H9 (cell line): ENCODE measurements at regions not wholly inside any gene's neighbourhood (a gene's known extent, or its start where the extent isn't known, plus 50 kb on each side); places are given as distances from the start of the nearest gene placed in this dataset.

Experiments
- DNase-seq: peaks from one replicate; pipeline ENCODE4 v3.0.0-alpha.2; 2017
- H2AFZ ChIP-seq: one replicate; pipeline ENCODE4 v1.6.1; 2013; ENCODE audit warnings: mild to moderate bottlenecking, low read length, control low read depth, moderate library complexity
- H2AK5ac ChIP-seq: 2 replicates; pipeline ENCODE4 v1.6.1; 2013; ENCODE audit warnings: low read length, control low read depth, mixed read lengths; ENCODE audit not compliant: insufficient read length
- H2BK120ac ChIP-seq: one replicate; pipeline ENCODE4 v1.6.1; 2013; ENCODE audit warnings: low read depth, mild to moderate bottlenecking, low read length, control low read depth, inconsistent platforms; ENCODE audit not compliant: poor library complexity, severe bottlenecking
- H2BK12ac ChIP-seq: 2 replicates; pipeline ENCODE4 v1.6.1; 2013; ENCODE audit warnings: low read length, control low read depth, mixed read lengths, low read depth; ENCODE audit not compliant: insufficient read length
- H2BK15ac ChIP-seq: 2 replicates; pipeline ENCODE4 v1.6.1; 2013; ENCODE audit warnings: low read depth, low read length, control low read depth
- H2BK20ac ChIP-seq: one replicate; pipeline ENCODE4 v1.6.1; 2013; ENCODE audit warnings: low read depth, mild to moderate bottlenecking, low read length, control low read depth, inconsistent platforms; ENCODE audit not compliant: poor library complexity, severe bottlenecking
- H2BK5ac ChIP-seq: 2 replicates; pipeline ENCODE4 v1.6.1; 2013; ENCODE audit warnings: low read length, control low read depth, mixed read lengths; ENCODE audit not compliant: insufficient read length
- H3K14ac ChIP-seq: 2 replicates; pipeline ENCODE4 v1.6.1; 2013; ENCODE audit warnings: low read length, control low read depth; ENCODE audit not compliant: insufficient read depth
- H3K18ac ChIP-seq: 2 replicates; pipeline ENCODE4 v1.6.1; 2013; ENCODE audit warnings: low read depth, mild to moderate bottlenecking, mixed read lengths, low read length, control low read depth; ENCODE audit not compliant: insufficient read length
- H3K23ac ChIP-seq: 2 replicates; pipeline ENCODE4 v1.6.1; 2013; ENCODE audit warnings: low read length, control low read depth, mixed read lengths, low read depth; ENCODE audit not compliant: insufficient read length
- H3K23me2 ChIP-seq: 2 replicates; pipeline ENCODE4 v1.6.1; 2013; ENCODE audit warnings: low read depth, mild to moderate bottlenecking, mixed read lengths, low read length, control low read depth; ENCODE audit not compliant: insufficient read length, poor library complexity, severe bottlenecking
- H3K27ac ChIP-seq: 2 replicates; pipeline ENCODE4 v1.5.1; 2013; ENCODE audit warnings: low read length, control low read depth, mixed read lengths, low read depth; ENCODE audit not compliant: insufficient read length
- H3K27me3 ChIP-seq: 2 replicates; pipeline ENCODE4 v1.6.1; 2013; ENCODE audit warnings: low read length, control low read depth, inconsistent platforms; ENCODE audit not compliant: insufficient read depth
- H3K4ac ChIP-seq: 2 replicates; pipeline ENCODE4 v1.6.1; 2013; ENCODE audit warnings: low read depth, mild to moderate bottlenecking, control low read depth, inconsistent platforms, low read length, moderate library complexity
- H3K4me1 ChIP-seq: 2 replicates; pipeline ENCODE4 v1.6.1; 2013; ENCODE audit warnings: low read length, control low read depth, inconsistent platforms; ENCODE audit not compliant: insufficient read depth
- H3K4me2 ChIP-seq: 2 replicates; pipeline ENCODE4 v1.6.1; 2013; ENCODE audit warnings: low read length, control low read depth, mixed read lengths; ENCODE audit not compliant: insufficient read length, insufficient read depth
- H3K56ac ChIP-seq: 2 replicates; pipeline ENCODE4 v1.6.1; 2013; ENCODE audit warnings: low read depth, mild to moderate bottlenecking, mixed read lengths, low read length, control low read depth; ENCODE audit not compliant: insufficient read length
- H3K79me1 ChIP-seq: 2 replicates; pipeline ENCODE4 v1.6.1; 2013; ENCODE audit warnings: low read depth, mild to moderate bottlenecking, moderate library complexity, low read length, control low read depth, inconsistent platforms; ENCODE audit not compliant: insufficient read depth, poor library complexity, severe bottlenecking
- H3K79me2 ChIP-seq: 2 replicates; pipeline ENCODE4 v1.6.1; 2013; ENCODE audit warnings: low read length, control low read depth, inconsistent platforms; ENCODE audit not compliant: insufficient read depth
- H3K9ac ChIP-seq: 2 replicates; pipeline ENCODE4 v1.6.1; 2013; ENCODE audit warnings: low read length, control low read depth, mixed read lengths; ENCODE audit not compliant: insufficient read length; ENCODE audit errors: extremely low read depth
- H3K9me3 ChIP-seq: one replicate; pipeline ENCODE4 v1.6.1; 2013; ENCODE audit warnings: low read depth, low read length, inconsistent platforms; ENCODE audit not compliant: control insufficient read depth
- H3T11ph ChIP-seq: one replicate; pipeline ENCODE4 v1.6.1; 2013; ENCODE audit warnings: mild to moderate bottlenecking, low read length, control low read depth, inconsistent platforms
- H4K20me1 ChIP-seq: one replicate; pipeline ENCODE4 v1.6.1; 2013; ENCODE audit not compliant: control insufficient read depth, insufficient read length, insufficient read depth
- H4K5ac ChIP-seq: 2 replicates; pipeline ENCODE4 v1.6.1; 2013; ENCODE audit warnings: low read depth, mild to moderate bottlenecking, mixed read lengths, low read length, control low read depth; ENCODE audit not compliant: insufficient read length
- H4K8ac ChIP-seq: replicated peaks from 2 replicates; pipeline ENCODE4 v1.6.1; 2013; ENCODE audit warnings: low read length, control low read depth, mixed read lengths, low read depth; ENCODE audit not compliant: insufficient read length
- H4K91ac ChIP-seq: 2 replicates; pipeline ENCODE4 v1.6.1; 2013; ENCODE audit warnings: low read depth, mild to moderate bottlenecking, moderate library complexity, mixed read lengths, low read length, control low read depth; ENCODE audit not compliant: insufficient read length
- H3K27ac Mint-ChIP-seq, 3 experiments: 2 replicates in 2 of 3; 3 replicates in 1 of 3; pipeline ENCODE4 v1.8.0; 2020 to 2021; ENCODE audit warnings: mixed read lengths in 3 of 3, mild to moderate bottlenecking in 1 of 3, moderate library complexity in 1 of 3
- H3K27me3 Mint-ChIP-seq: 2 replicates; pipeline ENCODE4 v1.8.0; 2021; ENCODE audit warnings: low read depth, mild to moderate bottlenecking, moderate library complexity, mixed read lengths
- H3K36me3 Mint-ChIP-seq, 3 experiments: 2 replicates in 2 of 3; 3 replicates in 1 of 3; pipeline ENCODE4 v1.8.0; 2020 to 2021; ENCODE audit warnings: low read depth in 3 of 3, mixed read lengths in 3 of 3; ENCODE audit not compliant: insufficient read depth in 1 of 3
- H3K4me1 Mint-ChIP-seq, 2 experiments: 2 replicates each; pipeline ENCODE4 v1.8.0; 2020; ENCODE audit warnings: mixed read lengths in 2 of 2
- H3K4me3 Mint-ChIP-seq, 2 experiments: 2 replicates in 1 of 2; 3 replicates in 1 of 2; pipeline ENCODE4 v1.8.0; 2020 to 2021; ENCODE audit warnings: mild to moderate bottlenecking in 2 of 2, mixed read lengths in 2 of 2, moderate library complexity in 1 of 2
- H3K9me3 Mint-ChIP-seq, 2 experiments: 2 replicates in 1 of 2; 3 replicates in 1 of 2; pipeline ENCODE4 v1.8.0; 2020; ENCODE audit warnings: mild to moderate bottlenecking in 2 of 2, mixed read lengths in 2 of 2, moderate library complexity in 1 of 2
- WGBS: extraction: QIAGEN DNeasy Blood & Tissue Kit; methylation state at CpG from one replicate; pipeline ENCODE4 v1.1.7; 2013; ENCODE audit warnings: missing lambda C conversion rate, low lambda C conversion rate, mixed read lengths; ENCODE audit not compliant: insufficient read length; ENCODE audit errors: extremely low coverage; 5-methylcytosine and 5-hydroxymethylcytosine counted together
- TF ChIP-seq, protein P1 (sequence below): fragments of 200-600 bp; sonication (generic); conservative IDR thresholded peaks from 3 replicates; pipeline ENCODE4 v1.8.0; 2021; ENCODE audit warnings: antibody characterized with exemption, mild to moderate bottlenecking

DNA sequence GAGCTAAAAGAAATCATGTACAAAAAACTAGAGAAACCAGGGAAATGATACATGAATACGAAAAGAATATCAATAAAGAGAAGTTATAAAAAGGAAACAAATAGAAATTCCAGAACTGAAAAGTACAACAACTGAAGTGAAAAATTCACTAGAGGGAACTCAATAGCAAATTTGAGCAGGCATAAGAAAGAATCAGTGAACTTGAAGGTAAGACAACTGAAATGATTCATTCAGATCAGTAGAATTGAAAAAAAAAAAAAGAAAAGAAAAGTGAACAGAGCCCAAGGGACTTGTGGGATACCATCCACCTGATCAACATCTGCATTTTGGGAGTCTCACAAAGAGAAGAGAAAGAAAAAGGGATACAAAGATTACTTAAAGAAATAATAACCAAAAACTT is 78.3 kb downstream of the HHEX start:
- H3K4ac ChIP-seq: no peak overlapping the region
- WGBS: no CpG with 5 or more reads among the region's 1 CpG
- H3K27ac ChIP-seq: no peak overlapping the region
- H2BK12ac ChIP-seq: no peak overlapping the region
- no peak overlapping the region for H2BK120ac ChIP-seq
- H4K20me1 ChIP-seq: no peaks in the 10 kb centered on the region
- H3K9ac ChIP-seq: no peak overlapping the region
- no peak overlapping the region for H3K4me2 ChIP-seq
- H3K4me1 Mint-ChIP-seq: peaks cover 4 to 5% of the 10 kb centered on the region in 2 experiments
- no peak overlapping the region for H3K27ac Mint-ChIP-seq
- no peak overlapping the region for H3K14ac ChIP-seq
- H3K9me3 Mint-ChIP-seq: peaks cover 0 to 4% of the 10 kb centered on the region in 2 experiments; a peak in 1 of 5 replicates
- no peaks in the 10 kb centered on the region for H3K79me1 ChIP-seq
- no peaks in the 10 kb centered on the region for H3K27me3 ChIP-seq
- H2BK20ac ChIP-seq: no peak overlapping the region
- no peak overlapping the region for H3K4me3 Mint-ChIP-seq
- no peak overlapping the region for H3K23ac ChIP-seq
- no peaks in the 10 kb centered on the region for H3K4me1 ChIP-seq
- H4K8ac ChIP-seq: no peak overlapping the region
- no peak overlapping the region for H2AK5ac ChIP-seq
- H3K56ac ChIP-seq: no peak overlapping the region
- no peak overlapping the region for H2BK5ac ChIP-seq
- no peaks in the 10 kb centered on the region; a peak in 1 of 7 replicates for H3K36me3 Mint-ChIP-seq
- no peak for DNase-seq
- no peaks in the 10 kb centered on the region for H3K79me2 ChIP-seq
- H3K9me3 ChIP-seq: no peaks in the 10 kb centered on the region
- no peak overlapping the region for H2BK15ac ChIP-seq
- H3K18ac ChIP-seq: no peak overlapping the region
- H4K5ac ChIP-seq: no peak overlapping the region
- H3K23me2 ChIP-seq: no peaks in the 10 kb centered on the region
- TF ChIP-seq, protein P1, sequence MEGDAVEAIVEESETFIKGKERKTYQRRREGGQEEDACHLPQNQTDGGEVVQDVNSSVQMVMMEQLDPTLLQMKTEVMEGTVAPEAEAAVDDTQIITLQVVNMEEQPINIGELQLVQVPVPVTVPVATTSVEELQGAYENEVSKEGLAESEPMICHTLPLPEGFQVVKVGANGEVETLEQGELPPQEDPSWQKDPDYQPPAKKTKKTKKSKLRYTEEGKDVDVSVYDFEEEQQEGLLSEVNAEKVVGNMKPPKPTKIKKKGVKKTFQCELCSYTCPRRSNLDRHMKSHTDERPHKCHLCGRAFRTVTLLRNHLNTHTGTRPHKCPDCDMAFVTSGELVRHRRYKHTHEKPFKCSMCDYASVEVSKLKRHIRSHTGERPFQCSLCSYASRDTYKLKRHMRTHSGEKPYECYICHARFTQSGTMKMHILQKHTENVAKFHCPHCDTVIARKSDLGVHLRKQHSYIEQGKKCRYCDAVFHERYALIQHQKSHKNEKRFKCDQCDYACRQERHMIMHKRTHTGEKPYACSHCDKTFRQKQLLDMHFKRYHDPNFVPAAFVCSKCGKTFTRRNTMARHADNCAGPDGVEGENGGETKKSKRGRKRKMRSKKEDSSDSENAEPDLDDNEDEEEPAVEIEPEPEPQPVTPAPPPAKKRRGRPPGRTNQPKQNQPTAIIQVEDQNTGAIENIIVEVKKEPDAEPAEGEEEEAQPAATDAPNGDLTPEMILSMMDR: no peak
- no peak overlapping the region for H2AFZ ChIP-seq
- no peak overlapping the region for H3T11ph ChIP-seq
- H3K27me3 Mint-ChIP-seq: no peaks in the 10 kb centered on the region; the same call in 1 of the 2 replicates
- H4K91ac ChIP-seq: no peak overlapping the region
